Fibroblast of peridontal ligament (primary cell): ENCODE measurements at regions not wholly inside any gene's neighbourhood (a gene's known extent, or its start where the extent isn't known, plus 50 kb on each side); places are given as distances from the start of the nearest gene placed in this dataset.

Experiments
- DNase-seq: peaks from one replicate; pipeline ENCODE4 v3.0.0-alpha.2; 2010; ENCODE audit errors: extremely low read depth

DNA sequence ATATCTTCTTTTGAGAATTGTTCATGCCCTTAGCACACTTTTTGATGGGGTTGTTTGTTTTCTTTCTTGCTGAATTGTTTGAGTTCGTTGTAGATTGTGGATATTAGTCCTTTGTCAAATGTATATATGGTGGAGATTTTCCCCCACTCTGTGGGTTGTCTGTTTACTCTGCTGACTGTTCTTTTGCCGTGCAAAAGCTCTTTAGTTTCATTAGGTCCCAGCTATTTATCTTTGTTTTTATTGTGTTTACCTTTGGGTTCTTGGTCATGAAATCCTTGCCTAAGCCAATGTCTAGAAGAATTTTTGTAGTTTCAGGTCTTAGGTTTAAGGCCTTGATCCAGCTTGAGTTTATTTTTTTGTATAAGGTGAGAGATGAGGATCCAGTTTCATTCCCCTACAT is 1372.6 kb upstream of the TENM3 start:
- DNase-seq, result no peak

DNA sequence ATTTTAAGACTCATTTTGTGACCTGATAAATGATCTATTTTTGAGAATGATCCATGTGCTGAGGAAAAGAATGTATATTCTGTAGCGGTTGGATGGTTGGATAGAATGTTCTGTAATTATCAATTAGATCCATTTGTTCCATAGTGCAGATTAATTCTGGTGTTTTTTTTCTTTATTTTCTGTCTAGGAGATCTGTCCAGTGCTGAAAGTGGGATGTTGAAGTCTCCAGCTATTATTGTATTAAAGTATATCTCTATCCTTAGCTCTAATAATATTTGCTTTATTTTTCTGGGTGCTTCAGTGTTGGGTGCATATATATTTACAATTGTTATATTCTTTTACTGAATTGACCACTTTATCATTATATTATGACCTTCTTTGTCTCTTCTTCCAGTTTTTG is 1344.9 kb upstream of the TENM3 start:
- peak; percentile 10 for DNase-seq

DNA sequence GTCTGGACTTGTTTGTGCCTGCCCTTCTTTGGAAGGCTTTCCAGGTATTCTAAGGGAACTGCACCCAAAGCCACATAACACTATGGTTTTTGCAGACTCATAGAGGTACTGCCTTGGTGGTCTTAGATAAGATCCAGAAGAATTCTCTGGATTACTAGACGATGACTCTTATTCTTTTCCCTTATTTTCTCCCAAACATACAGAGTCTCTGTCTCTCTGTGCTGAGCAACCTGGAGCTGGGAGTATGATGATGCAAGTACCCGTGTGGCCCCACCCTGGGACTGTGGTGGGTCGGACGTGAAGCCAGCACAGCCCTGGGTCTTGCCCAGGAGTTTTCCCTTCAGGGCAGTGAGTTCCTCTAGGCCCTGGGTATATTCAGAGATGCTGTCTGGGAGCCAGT is 1342.4 kb upstream of the TENM3 start:
- DNase-seq, result no peak

DNA sequence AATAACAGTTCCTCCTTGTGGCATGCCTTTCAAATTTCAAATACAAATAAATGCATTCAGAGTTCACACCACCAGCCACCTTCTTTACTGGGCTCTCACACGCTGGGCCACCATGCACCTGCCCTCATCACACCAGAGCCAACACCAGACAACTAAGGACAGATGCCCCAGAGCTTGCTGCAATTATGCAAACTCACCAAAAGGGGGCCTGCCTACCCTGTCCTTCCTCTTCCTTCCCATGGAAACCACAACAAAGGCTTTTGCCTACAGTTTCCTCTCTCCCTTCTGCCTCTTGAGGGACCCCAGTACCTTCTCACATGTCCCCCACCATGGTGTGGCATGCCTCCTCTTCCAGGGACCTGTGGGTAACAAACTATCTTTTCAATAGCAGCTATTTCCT is 1333.9 kb upstream of the TENM3 start:
- DNase-seq, result peak; percentile 38

DNA sequence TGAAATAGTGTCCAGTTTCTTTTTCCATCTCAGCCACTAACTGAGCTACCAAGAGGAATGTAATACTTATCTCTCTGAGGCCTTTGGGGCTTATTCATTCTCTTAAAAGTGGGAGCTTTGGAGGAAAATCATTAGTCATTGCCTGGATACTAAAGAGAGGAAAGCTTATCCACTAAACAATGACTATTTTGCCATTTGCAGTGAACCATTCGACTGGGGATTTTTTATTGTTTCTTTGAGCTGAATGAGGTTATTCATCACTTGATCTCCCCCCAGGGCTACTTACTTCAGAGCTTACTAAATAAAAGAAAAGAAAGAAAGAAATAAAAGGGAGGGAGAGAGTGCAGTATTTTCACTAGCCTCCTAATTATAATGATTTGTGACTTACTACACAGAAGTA is 1329.5 kb upstream of the TENM3 start:
- DNase-seq, result peak; percentile 90

DNA sequence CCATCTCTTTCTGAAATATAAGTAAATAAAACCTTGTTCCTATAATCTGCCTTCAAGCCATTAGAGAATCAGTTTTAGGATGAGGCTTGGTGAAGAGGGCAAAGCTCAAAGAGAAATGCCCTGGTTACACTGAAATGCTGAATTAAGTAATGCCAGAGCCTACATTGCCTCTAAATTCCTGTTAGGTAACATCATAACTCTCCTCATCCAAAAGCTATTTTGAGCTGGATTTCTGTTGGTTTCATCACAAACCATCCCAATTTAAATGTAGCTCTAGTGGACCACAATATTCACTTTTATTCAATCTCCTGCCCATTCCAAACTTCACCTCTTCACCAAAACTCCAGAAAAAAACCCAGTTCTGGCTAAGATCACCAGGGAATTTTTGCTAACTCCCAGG is 1319.7 kb upstream of the TENM3 start:
- DNase-seq, result peak; percentile 98

DNA sequence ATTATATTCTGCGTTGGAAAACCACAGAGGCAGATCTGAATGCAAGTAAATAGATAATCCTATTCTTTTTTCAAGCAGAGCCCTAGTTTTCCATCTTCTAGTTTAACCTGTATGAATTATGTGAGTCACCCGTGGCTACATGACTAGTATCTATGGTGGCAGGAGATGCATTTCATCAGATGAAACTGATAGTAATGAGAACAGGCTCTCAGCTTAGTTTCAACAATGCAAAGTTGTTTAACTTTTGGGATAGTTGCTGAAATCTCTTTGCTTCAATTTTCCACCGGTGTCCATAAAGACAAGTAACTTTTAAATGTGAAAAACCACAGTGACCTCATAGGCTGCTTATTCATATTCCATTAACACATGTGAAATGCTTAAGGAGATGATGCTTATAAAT is 1317.4 kb upstream of the TENM3 start:
- DNase-seq, result peak; percentile 66

DNA sequence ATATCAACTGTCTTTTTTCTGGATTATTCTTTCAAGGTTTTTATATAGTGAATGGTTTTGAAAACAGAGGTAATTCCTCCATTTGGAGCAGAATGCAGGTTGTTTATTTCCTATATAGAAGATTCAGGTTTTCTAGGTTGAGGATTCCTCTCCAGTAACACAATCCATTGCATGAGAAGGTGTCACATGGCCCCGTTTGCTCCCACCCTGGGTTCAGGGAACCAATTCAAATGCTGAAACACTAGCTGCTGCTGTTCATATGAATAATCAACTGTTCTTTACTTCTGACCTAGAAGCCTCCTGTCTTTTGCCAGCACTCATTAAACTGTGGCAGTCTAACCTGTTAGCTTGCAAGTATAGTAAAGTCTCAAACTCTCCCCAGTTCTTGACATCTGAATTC is 1316.9 kb upstream of the TENM3 start:
- peak; percentile 35 for DNase-seq

DNA sequence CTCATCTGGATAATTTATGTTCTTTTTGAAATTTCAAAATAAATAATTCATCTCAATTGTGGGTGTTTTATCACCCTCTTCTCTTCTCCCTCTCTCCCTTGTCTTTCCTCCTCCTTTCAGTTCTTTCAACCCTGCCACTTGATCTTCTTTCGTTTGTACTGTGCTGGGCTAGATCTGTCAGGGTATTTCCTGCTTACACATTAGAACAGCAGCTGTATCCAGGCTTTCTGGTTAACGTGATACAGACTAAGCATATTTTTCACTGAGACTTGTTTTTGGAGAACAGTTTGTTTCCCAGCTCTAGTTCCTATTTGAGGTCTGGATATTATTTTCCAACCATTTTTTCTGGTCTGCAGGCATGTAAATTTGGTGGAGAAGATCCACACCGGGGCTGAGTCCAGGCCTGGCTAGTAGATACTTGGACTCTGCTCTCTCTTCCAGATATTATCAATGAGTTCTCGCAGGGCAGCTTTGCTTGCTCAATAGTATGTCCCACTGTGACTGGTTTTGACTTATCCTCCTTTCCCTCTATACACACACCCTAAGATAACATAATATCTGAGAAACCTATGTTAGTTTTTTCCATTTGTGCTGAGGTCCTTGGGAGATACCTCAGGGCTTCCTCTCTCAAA is 1310.7 kb upstream of the TENM3 start:
- DNase-seq, result peak; percentile 63

DNA sequence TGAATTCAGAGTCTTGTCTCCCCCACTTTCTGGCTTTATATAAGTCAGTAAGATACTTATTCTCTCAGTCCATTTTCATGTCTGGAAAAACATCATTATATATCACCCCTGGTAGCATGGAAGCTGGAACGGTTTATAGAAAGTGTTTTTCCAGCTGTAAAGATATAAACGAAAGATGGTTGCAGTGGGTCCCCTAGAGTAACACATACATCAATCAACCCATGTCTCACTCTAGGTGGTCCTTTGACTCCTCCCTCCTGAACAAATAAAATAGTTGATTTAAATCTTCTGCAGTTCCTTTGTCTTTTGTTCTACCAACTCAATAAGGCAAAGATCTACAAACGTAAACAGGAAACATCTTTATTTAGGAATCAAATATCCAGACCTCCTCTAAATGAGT is 1306.1 kb upstream of the TENM3 start:
- DNase-seq, result no peak

DNA sequence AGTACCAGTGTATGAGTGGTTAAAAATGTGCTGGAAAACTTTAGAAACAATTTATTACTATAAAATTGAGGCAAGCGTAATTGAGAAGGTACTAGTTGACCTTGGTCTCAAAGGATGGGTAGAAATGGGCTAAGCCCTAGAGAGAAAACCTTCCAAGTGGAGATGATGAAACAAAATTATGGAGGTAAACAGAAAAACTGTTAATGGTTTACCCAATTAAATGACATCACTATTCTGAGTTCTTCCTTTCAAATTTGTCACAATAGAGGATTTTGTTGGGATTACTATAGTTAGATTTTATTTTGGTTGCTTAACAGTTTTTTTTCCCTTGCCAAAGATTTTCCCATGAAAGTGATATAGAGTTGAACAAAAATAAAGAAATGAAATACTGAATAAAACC is 1302.5 kb upstream of the TENM3 start:
- DNase-seq, result no peak

DNA sequence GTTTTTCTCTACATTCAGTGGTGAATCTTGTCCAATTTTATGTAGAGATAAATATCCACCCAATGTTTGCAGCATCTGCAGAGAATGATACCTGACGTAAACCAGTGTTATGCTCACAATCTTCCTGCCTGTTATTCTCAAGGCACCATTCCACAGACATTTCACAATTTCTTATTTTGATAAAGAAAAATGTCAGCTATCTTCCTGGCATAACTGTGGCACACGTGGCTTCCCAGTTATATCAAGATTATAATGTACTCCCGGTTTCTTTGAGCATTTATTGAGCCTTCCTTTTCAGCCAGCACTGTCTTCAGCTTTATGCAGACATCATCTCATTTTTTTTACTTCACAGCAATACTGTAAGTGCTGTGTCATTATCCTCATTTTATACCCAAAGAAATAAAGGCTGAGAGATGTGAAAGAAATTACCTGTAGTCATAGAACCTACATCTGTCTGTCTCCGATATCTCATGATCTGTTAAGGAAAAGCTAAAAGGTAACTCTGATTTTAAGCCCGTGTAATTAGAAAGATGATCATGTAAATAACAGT is 1300.8 kb upstream of the TENM3 start:
- no peak for DNase-seq

DNA sequence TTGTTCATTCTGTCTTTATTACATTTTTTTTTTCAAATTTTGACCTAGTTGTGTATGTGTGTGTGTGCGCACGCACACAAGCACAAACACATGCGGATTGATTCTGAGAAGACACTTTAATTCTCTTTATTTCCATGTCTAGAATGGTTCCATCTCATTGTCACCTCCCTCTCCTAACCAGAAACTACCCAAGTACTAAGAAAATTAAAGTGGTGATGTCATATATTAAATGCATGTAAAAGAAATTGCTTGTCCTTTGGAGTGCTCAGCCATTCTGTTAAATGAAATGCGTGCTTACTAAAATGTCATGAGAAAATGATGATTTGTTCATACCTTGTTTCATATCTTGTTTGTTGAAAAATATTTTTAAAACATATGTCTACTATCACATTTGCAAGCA is 1297.0 kb upstream of the TENM3 start:
- no peak for DNase-seq

DNA sequence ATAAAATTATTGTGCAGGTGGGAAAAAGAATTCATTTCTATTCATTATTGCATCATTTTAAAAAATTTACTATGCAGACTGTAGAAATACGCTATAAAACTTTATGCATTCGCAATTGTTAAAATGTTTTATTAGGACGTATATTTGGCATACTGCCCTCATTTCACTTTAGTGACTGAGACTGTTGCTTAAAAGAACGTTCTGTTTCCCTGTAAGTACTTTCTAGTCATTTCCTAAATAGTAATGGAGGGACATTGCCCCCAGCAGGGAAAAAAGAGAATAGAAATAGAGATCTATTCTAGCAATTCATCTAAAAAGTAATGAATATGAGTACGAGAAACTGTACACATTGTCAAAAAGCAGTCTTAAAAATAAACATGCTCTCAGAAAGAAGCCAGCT is 1295.8 kb upstream of the TENM3 start:
- DNase-seq, result peak; percentile 78

DNA sequence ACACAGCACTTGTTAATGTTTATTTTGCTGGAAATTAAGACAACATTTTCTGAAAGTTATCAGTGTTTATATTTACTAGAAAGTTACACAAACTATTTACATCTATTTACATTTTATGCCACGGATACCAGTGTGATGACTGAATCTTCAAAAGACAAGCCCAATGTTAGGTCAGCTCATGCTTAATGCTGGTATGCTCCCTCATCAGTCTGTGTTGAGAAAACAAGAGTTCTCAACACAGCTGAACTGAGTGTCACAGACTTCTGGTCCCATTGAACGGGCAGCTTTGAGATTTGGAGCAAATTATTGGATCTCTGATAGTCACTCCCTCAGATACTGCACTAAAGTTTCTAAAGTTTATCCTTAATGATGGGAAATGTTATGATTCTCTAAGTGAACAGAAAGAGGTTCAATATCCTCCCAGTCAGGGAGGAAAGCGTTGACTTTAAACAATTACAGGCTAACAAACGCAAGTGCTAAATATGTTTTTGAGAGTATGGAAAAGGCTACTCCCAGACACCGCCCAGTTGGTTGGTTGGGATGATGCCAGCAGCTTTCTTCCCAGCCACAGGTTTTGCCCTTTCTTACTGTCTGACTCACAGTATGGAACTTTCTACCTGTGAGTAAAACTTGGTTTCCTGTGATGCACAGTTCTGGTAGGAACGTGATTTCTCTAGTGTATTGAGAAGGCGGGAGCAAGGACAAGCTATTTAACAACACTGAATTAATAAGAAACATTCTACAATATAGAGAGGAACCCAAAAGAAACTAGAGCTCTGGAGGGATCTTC is 1293.6 kb upstream of the TENM3 start:
- DNase-seq, result no peak

DNA sequence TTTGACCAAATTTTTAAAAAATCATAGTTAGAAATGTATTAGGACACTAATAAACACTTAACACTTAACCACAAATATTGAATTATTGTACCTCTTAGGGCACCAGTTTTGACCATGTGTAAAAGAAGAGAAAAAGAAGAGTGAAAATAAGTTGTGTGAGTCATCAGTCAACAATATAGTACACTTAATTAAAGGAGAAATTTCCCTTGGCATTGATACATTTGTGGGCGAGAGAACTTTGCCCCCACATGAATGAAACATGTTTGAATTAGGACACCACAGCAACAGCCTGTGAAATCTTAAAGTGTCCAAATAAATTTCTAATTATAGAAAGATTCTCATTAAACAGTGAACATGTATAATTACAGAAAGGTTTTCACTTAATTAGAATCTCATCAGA is 1292.8 kb upstream of the TENM3 start:
- no peak for DNase-seq

DNA sequence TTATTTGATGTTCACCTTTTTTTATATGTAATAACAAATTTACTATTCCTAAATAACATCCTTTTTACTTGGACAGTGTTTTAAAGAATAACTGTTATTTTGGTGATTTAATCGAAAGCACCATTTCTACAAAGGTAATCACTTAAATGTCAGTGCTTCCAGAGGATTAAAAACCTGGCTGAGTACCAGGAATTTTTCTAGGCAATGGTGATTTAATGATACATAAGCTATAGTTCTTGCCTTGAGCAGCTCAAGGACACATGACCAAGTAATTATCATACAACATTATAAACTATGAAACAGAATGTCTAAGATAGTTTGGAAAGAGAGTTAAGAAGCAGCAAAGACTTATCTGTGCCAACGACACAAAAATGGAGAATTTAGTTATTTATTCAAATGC is 1291.9 kb upstream of the TENM3 start:
- no peak for DNase-seq

DNA sequence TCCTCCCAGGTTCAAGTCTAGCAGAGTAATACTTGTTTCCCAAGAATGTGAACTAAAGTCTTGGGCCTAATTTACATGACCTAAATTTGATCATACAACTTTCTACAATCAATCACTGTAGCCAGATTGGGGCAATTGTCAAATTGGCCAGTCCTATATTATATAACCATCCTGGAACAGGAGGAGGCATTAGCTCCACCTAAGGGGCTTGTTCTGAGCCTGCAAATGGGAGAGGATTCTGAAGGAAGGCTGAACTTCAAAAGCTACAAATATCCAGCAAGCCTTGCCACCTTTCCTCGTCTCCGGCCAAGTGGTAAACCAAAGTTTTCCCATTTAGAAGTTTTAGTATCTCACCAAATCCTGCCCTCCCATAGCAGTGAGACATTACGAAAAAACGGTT is 1289.6 kb upstream of the TENM3 start:
- no peak for DNase-seq

DNA sequence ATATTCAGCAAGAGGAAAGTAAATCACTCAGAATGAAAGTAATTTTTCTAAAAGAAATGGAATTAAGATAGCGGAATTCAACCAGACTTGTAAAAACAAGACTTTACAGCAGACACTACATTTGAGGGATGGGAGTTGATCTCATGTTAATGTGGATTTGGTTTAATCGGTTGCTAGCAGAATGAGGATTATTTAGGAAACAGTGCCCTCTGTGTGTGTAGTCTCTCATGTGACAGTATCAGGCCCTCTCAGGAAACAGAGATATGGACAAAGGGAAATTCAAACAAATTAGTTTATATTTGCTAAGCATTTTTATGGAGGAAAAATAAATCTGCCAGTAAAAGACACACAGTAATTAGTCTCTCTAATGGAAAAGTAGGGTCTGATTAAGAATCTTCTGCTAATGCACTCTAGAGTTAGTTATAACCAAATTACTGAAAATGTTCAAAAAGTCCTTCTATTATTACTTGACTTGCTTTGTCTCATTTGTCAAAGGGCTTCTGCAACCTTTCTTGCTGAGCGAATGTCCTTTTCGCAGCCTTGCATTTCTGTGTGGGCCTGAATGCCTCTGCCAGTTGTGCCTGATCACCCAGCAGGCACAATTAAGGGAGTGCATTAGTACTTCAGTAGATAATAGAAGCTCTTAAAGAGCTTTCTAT is 1282.3 kb upstream of the TENM3 start:
- DNase-seq, result peak; percentile 44

DNA sequence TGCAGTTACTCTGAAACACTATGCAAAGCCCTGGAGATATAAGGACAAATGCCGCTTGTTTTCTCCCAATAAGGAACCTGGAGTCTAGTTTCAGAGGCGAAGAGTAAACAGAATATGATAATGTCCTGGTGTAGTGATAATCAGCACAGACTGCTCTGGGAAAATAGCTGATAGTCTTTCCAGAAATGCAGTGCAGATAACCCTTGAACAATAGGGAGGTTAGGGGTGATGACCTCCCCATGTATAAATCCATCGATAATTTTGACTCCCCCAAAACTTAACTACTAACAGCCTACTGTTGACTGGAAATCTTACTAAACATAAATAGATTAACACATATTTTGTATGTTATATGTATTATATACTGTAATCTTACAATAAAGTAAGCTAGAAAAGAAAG is 1280.9 kb upstream of the TENM3 start:
- DNase-seq, result no peak

DNA sequence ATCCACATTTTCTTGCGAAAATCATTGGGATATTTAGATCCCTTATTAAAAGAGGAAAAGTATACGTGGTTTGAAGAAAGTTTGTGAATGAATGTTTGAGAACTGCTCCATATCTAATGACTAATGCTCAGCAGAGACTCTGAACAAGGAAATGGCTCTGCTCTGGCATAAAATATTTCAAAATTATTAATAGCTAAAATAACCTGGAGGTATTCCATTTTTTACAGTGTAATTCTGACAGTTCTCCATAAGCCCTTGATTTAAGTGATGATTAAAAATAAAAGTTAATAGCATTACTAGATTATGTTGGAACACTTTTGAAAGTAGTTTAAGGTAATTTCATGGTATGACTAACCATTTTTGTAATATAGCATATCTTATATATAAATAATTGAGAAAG is 1276.9 kb upstream of the TENM3 start:
- no peak for DNase-seq

DNA sequence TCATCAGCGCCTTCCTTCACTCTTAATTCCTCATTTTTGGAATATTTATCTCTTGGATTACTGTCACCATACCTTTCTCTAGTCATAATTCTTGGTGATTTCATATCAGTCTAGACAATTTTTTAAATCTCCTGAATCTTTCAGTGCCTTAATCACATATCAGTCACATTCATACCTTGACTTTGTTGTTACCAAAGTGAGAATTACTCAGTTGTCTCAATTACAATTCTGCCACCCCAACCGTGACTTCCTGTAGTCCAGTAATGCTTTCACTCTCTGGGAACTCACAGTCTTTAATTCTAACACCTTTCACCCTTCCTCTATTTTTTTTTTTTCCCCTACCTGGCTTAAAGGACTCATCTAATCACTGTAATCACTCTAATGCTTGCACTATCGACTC is 1275.3 kb upstream of the TENM3 start:
- no peak for DNase-seq

DNA sequence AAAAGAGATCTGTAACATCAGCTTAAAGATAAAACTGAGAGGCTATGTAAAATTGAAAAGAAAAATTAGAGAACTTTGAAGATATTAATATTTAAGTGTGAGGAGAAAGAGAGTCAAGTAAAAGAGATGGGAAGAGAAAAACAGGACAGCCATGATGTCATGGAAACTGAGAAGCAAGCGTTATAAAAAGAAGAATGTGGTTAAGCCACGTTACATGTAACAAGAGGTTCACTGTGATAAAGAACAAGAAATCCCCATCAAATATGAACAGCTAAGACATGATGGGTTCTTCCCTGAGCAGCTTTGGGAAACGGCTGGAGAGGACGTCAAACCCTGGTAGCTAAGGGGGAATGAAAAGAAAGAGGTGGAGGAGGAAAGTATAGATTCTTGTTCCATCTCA is 1269.3 kb upstream of the TENM3 start:
- DNase-seq, result no peak
